NCI-H446 treated with DMSO at 0.1 percent for 48 hours (cell line): ENCODE measurements at regions not wholly inside any gene's neighbourhood (a gene's known extent, or its start where the extent isn't known, plus 50 kb on each side); places are given as distances from the start of the nearest gene placed in this dataset.
"Not testable (repeated sequence)": the region's sequence is repeated elsewhere in the genome, so short reads cannot be mapped to it uniquely, and the experiment has no call there.

Experiments
- DNase-seq: peaks from one replicate; lab custom pipeline; 2025; lab: John Stamatoyannopoulos, UW

- DNase-seq = no peak
Observed at GRCh38 chr7:106376026-106376799, 91.4 kb upstream of the NAMPT start.

DNA sequence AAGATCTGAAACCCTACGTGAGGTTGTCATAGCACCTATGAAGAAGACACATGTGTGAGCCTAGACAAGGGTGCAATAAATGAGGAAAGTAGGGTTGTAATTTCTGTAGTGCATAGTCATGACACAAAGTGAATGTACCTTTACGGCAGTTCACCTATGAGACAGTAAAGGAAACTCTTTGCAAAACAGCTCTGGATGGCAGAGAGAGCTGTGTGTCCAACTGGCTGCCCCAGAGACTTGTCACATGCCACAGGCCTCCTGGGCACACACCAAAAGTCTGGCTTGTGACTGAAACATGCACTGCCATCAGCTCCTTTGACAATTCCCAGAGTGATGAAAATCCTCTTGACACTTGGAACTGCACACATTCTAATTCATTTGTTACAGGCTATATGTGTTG lies 90.7 kb upstream of the NAMPT start:
- no peak for DNase-seq

GRCh38 chr7:106374437-106374836 lies 89.7 kb upstream of the NAMPT start:
- DNase-seq = no peak

GRCh38 chr7:106372595-106373318 lies 88.0 kb upstream of the NAMPT start:
- no peak for DNase-seq

GRCh38 chr7:106372126-106372525 lies 87.3 kb upstream of the NAMPT start:
- no peak for DNase-seq

GRCh38 chr7:106371629-106372028 lies 86.8 kb upstream of the NAMPT start:
- DNase-seq = no peak

DNA sequence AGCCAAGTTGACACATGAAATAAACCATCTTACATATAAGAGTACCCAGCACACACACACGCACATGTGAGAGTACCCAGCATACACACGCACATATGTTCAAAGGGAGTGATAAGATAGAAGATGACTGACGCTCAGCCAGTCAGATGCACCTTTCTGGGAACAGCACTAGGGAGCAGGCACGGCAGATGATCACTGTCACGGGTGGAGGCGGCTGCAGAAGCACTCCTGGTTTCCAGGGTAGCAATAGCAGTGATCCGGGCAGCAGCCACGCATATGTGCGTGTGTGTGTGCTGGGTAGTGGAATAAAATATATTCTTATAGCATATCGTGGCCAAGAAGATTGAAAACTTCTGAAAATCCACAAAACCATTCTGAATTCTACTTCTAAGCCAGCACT lies 85.8 kb upstream of the NAMPT start:
- no peak for DNase-seq

DNA sequence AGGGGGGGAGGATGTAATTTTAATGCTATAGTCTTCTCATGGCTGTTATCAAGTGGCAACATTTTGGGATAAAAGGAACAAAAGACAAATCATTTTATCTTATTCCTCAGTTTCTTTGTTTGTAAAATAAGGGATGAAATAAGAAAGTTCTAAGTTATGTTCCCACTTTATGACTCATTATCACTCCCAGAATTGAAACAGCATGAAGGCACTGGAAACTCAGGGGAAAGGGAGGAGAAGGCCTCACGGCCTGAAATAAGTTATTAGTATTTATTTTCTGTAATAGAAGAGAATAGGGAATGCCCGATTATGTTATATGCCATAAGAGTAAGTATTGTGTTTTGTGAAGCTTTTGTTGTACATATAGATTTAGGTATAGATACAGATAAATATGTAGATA lies 85.0 kb upstream of the NAMPT start:
- no peak for DNase-seq

- no peak for DNase-seq
Observed at GRCh38 chr7:106369352-106369751, 84.6 kb upstream of the NAMPT start.

DNA sequence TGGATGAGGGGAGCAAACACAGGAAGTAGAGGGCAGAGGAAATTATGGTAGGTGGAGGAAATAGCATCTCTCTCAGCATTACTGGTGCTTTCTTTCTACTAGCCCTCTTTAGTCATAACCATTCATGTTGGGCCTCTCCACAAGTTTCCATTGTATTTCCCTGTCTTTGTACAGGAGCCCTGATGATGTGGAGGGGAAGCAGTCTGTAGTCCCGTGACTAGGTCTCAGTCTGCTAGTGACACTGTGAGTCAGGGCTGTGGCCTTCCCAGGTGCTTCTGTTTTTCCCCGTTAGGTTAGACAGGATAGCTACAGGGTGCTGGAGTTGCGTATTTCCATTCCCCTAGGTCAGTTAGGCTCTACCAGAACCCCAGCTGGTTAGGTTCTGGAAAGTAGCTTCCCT lies 82.9 kb upstream of the NAMPT start:
- DNase-seq = no peak

- no peak for DNase-seq
Observed at GRCh38 chr7:106367018-106367420, 82.2 kb upstream of the NAMPT start.

GRCh38 chr7:106365252-106366005 lies 80.6 kb upstream of the NAMPT start:
- DNase-seq = no peak

- DNase-seq = not testable (repeated sequence)
Observed at GRCh38 chr7:106362507-106362906, 77.7 kb upstream of the NAMPT start.

DNA sequence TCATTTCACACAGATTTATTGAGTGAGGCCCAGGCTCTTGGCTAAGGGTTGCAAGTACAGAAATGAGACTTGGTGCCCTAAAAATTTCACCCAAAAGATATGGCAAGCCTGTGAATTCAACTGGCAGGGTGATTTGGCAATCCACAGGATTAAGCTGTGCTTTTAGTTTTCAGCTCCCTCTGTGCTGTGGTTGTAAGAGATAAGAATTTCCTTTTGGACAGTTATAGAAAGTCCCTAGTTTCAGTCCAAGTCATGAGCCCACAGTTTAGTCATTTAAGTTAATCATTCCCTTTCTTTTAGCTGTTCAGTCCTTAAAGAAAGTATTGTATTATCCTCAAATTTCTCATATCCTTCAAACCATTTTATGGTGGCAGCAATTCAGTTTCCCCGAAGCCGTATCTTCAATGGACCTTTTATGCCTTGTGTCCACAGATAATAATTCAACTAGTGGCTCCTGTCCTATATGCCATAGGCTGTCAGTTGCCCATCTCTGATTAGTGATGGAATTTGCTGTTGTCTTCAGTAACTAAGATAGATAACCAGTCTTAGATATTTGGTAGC lies 73.4 kb upstream of the NAMPT start:
- no peak for DNase-seq

GRCh38 chr7:106357675-106358074 lies 72.9 kb upstream of the NAMPT start:
- no peak for DNase-seq

- DNase-seq = no peak
Observed at GRCh38 chr7:106354822-106355221, 70.0 kb upstream of the NAMPT start.

DNA sequence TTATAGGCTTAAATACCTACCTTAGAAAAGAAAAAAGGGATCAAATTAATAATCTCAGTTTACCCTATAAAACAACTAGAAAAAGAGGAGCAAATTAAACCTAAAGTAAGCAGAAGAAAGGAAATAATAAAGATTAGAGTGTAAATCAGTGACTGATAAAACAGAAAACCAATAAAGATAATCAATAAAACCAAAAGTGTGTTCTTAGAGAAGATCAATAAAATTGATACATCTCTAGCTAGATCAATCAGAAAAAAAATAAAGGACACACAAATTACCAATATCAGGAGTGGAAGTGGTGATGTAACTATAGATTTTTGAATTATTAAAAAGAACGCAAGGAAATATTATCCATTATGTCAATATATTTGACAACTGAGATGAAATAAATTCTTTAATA lies 69.2 kb upstream of the NAMPT start:
- no peak for DNase-seq

DNA sequence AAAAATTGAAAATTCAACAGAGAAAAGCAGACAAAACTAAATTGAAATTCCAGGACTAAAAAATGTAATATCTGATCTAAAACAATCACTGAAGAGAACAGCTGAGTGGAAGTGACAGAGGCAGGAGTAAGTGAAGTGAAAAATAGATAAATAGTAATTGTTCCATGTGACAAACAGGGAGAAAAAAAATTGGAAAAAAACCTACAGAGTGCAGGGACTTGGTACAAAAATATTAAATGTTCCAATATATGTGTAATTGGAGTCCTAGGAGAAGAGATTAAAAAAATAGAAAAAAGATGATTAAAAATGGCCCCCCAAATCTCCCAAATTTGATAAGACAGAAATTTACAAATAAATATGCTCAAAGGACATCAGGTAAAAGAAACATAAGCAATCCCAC lies 63.4 kb upstream of the NAMPT start:
- DNase-seq = no peak

DNA sequence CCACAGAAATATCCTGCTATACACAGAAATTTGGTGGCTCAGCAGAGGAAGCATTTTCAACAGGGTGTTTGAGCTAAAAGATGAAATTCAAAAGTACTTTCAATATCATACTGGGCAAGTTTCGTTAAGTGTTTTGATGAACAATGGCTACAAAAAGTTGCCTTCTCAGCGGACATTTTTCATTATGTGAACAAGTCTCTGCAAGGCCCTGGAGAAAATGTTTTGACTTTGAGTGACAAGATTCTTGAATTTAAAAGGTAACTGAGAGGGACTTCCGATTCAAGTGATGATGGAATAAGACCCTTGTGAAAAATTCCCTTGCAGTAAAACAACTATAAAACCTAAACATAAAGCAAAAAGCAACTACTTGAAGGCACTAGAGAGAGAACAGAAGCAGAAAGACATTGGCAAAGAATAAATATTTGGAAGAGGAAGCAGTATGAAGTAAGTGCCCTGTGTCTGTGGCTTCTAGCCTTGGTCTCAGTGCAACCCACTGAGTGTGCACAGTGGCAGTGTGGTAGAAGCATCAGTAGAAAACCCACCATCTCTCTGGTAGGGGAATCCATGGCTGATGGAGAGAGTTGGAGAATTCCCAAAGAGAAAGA lies 62.5 kb upstream of the NAMPT start:
- no peak for DNase-seq

DNA sequence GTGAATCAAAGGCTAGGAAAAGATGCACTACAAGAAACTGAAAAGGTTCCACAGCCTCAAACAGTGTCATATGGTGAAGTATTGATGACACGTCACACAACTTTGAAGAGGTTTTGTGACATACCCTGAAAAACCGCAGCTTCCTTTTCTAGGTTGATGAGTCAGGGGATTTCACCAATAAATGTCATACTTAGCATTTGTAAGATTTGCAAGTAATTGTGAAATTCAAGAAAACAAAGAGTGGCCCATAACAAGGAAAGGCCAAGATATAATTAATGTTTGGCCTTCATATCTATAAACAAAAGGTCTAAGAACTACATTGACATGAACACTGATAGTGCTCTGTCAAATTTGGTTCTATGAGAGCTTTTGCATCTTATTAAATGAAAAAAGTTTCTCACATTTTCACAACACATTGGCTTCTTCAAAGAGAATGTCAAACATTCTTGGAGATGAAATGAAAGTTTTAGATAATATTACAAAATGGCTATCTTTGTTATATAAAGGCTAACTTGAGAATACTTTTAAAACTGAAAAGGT lies 62.0 kb upstream of the NAMPT start:
- no peak for DNase-seq

DNA sequence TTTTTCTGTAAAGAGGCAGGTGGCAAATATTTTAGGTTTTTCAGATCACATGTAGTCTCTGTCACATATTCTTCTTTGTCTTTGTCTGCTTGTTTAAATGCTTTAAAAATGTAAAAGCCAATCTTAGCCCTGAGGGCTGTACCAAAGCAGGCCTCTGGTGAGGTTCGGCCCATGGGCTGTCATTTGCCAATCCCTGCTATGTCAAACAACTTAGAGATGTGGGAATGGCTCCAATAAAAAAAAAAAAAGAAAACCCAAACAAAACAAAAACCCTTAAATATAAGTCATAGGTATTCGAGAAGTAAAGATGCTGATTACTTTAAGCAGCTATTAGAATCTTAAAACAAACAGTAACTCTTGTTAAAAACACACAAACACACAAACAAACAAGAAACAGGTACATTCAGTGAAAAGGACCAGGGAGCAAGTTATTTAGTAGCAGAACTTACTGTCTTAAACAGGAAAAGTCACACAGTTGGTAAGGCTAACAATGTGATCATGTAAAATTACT lies 61.4 kb upstream of the NAMPT start:
- DNase-seq = no peak
